Pancreas (tissue), 10 donors: ENCODE measurements at regions not wholly inside any gene's neighbourhood (a gene's known extent, or its start where the extent isn't known, plus 50 kb on each side); places are given as distances from the start of the nearest gene placed in this dataset.

Experiments
- ATAC-seq, 4 donors: fragments of 200-7000 bp; cut with Tn5 transposase; one replicate each; pipeline versions ENCODE4 v1.8.0 to v1.9.1; 2020; ENCODE audit warnings: mild to moderate bottlenecking in 4 of 4, moderate library complexity in 4 of 4
- DNase-seq, 6 donors: peaks; one replicate each; pipeline ENCODE4 v3.0.0-alpha.2; 2020
- FAIRE-seq: peaks from 2 replicates; lab custom pipeline; 2012; peaks lifted over from hg19 to GRCh38; lab: Jason Lieb, UNC
- H3K27ac ChIP-seq, 4 donors: fragments of 200-600 bp; sonication (generic); 1 replicate in 3 of 4; 2 replicates in 1 of 4; pipeline versions ENCODE4 v1.5.0 to v1.8.0; 2020
- H3K27me3 ChIP-seq, 4 donors: fragments of 200-600 bp; one replicate each; pipeline ENCODE4 v1.8.0; 2021
- H3K36me3 ChIP-seq, 3 donors: fragments of 200-600 bp; sonication (generic) in 1 of 3; one replicate each; pipeline versions ENCODE4 v1.5.0 to v1.8.0; 2020 to 2021
- H3K4me1 ChIP-seq, 3 donors: fragments of 200-600 bp; one replicate each; pipeline ENCODE4 v1.8.0; 2021
- H3K4me3 ChIP-seq, 4 donors: fragments of 200-600 bp; sonication (generic) in 2 of 4; one replicate each; pipeline versions ENCODE4 v1.5.0 to v1.8.0; 2020 to 2021
- H3K9me3 ChIP-seq, 4 donors: fragments of 200-600 bp; one replicate each; pipeline ENCODE4 v1.8.0; 2021
- WGBS, 2 donors: extraction: QIAGEN DNeasy Blood & Tissue Kit; methylation state at CpG; one replicate each; pipeline ENCODE4 v1.1.7; 2013; 5-methylcytosine and 5-hydroxymethylcytosine counted together
- intact Hi-C, 3 donors: fragments of 100-400 bp; cut with DNase I; formaldehyde crosslinking; loops; one replicate each; pipeline versions ENCODE4 v1.11.1 to v1.14.2; 2022
- TF ChIP-seq, protein P1 (sequence below), 4 donors: fragments of 200-600 bp; sonication (generic) in 3 of 4; IDR thresholded peaks; one replicate each; pipeline versions ENCODE4 v1.5.0 to v1.8.0; 2021; ENCODE audit warnings: antibody characterized with exemption in 4 of 4
- donor health status: healthy with polysubstance abuse.
- donor health status: DM: no; HTN: no; CAD: no; lungs with moderate emphysema.
- donor health status: DM: no; HTN: no; CAD: no.
- donor health status: control.
- donor health status: control.
- donor health status: Bipolar disorder and iron deficiency.
- donor health status: DM: yes; HTN: yes; CAD: no.
- donor health status: DM: no; HTN: no; CAD: no.
- donor health status: DM: no; HTN: no; CAD: no.
- donor health status: DM: yes; HTN: yes; CAD: no.

DNA sequence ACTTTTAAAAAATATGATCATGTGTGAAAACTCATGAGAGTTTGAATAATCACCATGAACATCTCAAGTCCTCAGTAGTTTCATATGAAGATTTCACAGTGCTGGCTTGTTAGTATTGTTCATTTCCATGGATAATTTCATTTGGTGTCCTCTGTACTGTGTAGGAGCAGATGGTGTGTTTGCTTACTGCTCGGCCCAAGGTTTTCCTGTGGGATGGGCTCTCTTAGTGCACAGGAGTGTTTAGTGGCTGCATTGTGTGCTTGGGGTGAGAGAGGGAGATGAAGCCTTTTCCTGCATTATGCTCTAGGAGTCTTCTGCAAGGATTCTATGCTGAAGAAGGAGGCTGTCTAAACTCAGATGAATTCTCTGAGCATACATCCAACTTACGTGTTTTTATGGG, 270.6 kb downstream of the SOCS6 start:
- Histone ChIP-seq H3K36me3 (no peaks in the 10 kb centered on the region), H3K27ac (no peak overlapping the region), H3K9me3 (no peaks in the 10 kb centered on the region), H3K27me3 (no peaks in the 10 kb centered on the region), H3K4me3 (no peak overlapping the region), H3K4me1 (no peaks in the 10 kb centered on the region)
- 37 to 51% methylated on average over 2 of the region's 2 CpGs for WGBS, 2 donors
- ATAC-seq (no peak), DNase-seq (no peak), FAIRE-seq (no peak)
- TF ChIP-seq, protein P1, sequence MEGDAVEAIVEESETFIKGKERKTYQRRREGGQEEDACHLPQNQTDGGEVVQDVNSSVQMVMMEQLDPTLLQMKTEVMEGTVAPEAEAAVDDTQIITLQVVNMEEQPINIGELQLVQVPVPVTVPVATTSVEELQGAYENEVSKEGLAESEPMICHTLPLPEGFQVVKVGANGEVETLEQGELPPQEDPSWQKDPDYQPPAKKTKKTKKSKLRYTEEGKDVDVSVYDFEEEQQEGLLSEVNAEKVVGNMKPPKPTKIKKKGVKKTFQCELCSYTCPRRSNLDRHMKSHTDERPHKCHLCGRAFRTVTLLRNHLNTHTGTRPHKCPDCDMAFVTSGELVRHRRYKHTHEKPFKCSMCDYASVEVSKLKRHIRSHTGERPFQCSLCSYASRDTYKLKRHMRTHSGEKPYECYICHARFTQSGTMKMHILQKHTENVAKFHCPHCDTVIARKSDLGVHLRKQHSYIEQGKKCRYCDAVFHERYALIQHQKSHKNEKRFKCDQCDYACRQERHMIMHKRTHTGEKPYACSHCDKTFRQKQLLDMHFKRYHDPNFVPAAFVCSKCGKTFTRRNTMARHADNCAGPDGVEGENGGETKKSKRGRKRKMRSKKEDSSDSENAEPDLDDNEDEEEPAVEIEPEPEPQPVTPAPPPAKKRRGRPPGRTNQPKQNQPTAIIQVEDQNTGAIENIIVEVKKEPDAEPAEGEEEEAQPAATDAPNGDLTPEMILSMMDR (IDR thresholded peaks at IDR 0.05), result no peak
- intact Hi-C loops, result no loop called here

DNA sequence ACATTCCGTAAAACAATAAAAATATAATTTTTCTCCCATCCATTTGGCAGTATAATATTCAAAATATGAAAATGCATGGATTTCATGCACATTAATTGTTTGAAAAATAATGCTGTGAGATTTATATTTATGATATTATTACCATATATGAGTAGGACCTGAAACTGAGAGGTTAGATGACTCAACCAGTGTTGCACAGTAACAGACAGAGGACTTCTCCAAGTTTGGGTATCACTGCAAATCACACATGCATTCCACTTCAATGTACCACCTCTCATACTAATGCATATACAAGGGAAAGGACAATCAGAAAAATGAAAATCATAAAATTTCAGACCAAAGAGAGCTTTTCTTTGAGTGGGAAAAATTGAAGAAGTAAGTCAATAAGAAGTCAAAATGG, 269.5 kb downstream of the SOCS6 start:
- intact Hi-C loops, result no loop called here
- DNase-seq, result no peak
- H3K4me3 ChIP-seq, result no peak overlapping the region
- FAIRE-seq, result no peak
- H3K4me1 ChIP-seq, result no peaks in the 10 kb centered on the region
- TF ChIP-seq, protein P1 (IDR thresholded peaks at IDR 0.05), result no peak
- 60 to 72% methylated on average over 1 of the region's 1 CpG for WGBS, 2 donors
- H3K36me3 ChIP-seq, result no peaks in the 10 kb centered on the region
- no peak overlapping the region for H3K27ac ChIP-seq
- H3K9me3 ChIP-seq, result no peaks in the 10 kb centered on the region
- no peaks in the 10 kb centered on the region for H3K27me3 ChIP-seq
- no peak for ATAC-seq

GRCh38 chr18:70554854-70555445, 266.1 kb downstream of the SOCS6 start:
- no peaks in the 10 kb centered on the region for H3K4me1 ChIP-seq
- intact Hi-C loops, result no loop called here
- 33 to 37% methylated on average over 2 of the region's 2 CpGs for WGBS, 2 donors
- no peak overlapping the region for H3K27ac ChIP-seq
- no peak overlapping the region for H3K4me3 ChIP-seq
- no peaks in the 10 kb centered on the region for H3K27me3 ChIP-seq
- DNase-seq (no peak), FAIRE-seq (no peak), ATAC-seq (no peak)
- TF ChIP-seq, protein P1 (IDR thresholded peaks at IDR 0.05), result no peak
- H3K9me3 ChIP-seq, result no peaks in the 10 kb centered on the region
- H3K36me3 ChIP-seq, result no peaks in the 10 kb centered on the region

DNA sequence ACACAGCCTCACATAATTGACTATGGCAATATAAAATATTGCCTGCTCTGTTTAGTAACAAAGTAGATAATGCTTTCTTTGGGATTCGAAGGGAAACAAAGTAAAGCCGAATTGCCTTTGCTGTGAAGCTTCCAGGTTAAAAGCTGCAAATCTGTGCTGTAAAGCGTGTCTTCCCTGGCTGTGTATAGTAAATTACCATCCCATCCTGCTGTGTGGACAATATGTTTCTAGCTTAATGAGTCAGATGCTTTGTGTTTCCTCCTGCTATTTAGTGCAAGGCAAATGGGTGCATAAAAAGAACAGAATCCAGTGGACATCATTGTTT, 265.1 kb downstream of the SOCS6 start:
- H3K36me3 ChIP-seq, result no peaks in the 10 kb centered on the region
- no peak for FAIRE-seq
- H3K27me3 ChIP-seq, result no peaks in the 10 kb centered on the region
- ATAC-seq, result no peak
- 53 to 66% methylated on average over 3 of the region's 3 CpGs for WGBS, 2 donors
- no peak overlapping the region for H3K27ac ChIP-seq
- DNase-seq, result no peak
- H3K4me1 ChIP-seq, result no peaks in the 10 kb centered on the region
- H3K9me3 ChIP-seq, result no peaks in the 10 kb centered on the region
- H3K4me3 ChIP-seq, result no peak overlapping the region
- TF ChIP-seq, protein P1 (IDR thresholded peaks at IDR 0.05), result no peak
- intact Hi-C loops, result no loop called here

DNA sequence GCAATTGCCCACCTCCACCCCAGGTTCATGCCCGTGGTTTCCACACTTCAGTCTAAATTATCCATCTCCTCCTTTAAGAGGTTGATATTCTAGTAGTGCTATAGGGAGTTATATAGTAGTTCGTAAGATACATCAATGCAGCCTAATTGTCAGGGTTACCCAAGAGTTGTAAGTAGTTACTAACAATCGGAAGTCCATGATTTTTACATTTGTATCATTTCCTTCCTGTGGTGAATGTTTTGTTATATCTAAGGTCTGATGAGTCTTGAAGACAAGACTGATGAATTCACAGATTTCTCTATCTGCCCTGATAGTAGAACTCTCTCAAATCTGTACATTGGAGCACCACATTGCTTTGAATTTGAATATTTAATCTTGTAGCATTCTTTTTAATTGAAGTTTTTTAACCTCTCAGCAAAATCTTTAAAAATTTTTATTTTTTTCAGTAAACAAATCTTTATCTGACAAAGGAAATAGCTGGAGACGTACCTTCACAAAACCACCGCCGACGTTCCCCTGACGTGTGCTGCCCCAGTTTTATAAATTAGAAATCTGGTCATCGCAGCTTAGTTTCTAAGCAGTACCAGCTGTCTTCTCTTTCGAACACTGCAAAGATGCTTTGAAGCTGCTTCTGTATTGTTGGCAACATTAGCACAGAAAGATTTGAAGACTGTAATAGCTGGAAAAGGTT, 264.5 kb downstream of the SOCS6 start:
- Histone ChIP-seq H3K4me1 (no peaks in the 10 kb centered on the region), H3K27ac (no peak overlapping the region), H3K36me3 (no peaks in the 10 kb centered on the region), H3K4me3 (no peak overlapping the region), H3K27me3 (no peaks in the 10 kb centered on the region), H3K9me3 (no peaks in the 10 kb centered on the region)
- intact Hi-C loops, result no loop called here
- 58 to 74% methylated on average over 10 of the region's 10 CpGs for WGBS, 2 donors
- FAIRE-seq (no peak), DNase-seq (no peak), ATAC-seq (no peak)
- TF ChIP-seq, protein P1 (IDR thresholded peaks at IDR 0.05), result no peak
